ENCODE measurements at regions not wholly inside any gene's neighbourhood (a gene's known extent, or its start where the extent isn't known, plus 50 kb on each side); places are given as distances from the start of the nearest gene placed in this dataset.
"Not testable (repeated sequence)": the region's sequence is repeated elsewhere in the genome, so short reads cannot be mapped to it uniquely, and the experiment has no call there.

GRCh38 chr1:55443175-55443915 lies 228.2 kb upstream of the USP24 start:
- POLR2A ChIA-PET: no interaction called here
- intact Hi-C loops (cut with micrococcal nuclease): no loop called here
- Mint-ChIP-seq H3K4me3 (no peak overlapping the region), H3K4me1 (ENCODE audit: low read depth) (no peaks in the 10 kb centered on the region), H3K27me3 (peaks cover 1% of the 10 kb centered on the region), H3K9me3 (no peaks in the 10 kb centered on the region), H3K27ac (no peak overlapping the region), H3K36me3 (no peaks in the 10 kb centered on the region)
- DNase-seq: no peak
- CTCF ChIA-PET: no interaction called here

GRCh38 chr1:55441489-55441888 lies 226.3 kb upstream of the USP24 start:
- ChIA-PET POLR2A (no interaction called here), CTCF (no interaction called here)
- DNase-seq: no peak
- peaks cover under 1% of the 10 kb centered on the region for H3K9me3 Mint-ChIP-seq
- intact Hi-C loops (cut with micrococcal nuclease): no loop called here
- no peak overlapping the region for H3K27ac Mint-ChIP-seq
- H3K4me3 Mint-ChIP-seq: no peak overlapping the region
- H3K36me3 Mint-ChIP-seq: no peaks in the 10 kb centered on the region
- no peaks in the 10 kb centered on the region for H3K4me1 Mint-ChIP-seq (ENCODE audit: low read depth)
- H3K27me3 Mint-ChIP-seq: peaks cover 1% of the 10 kb centered on the region

- H3K4me1 Mint-ChIP-seq (ENCODE audit: low read depth): no peaks in the 10 kb centered on the region
- CTCF ChIA-PET: no interaction called here
- no peak overlapping the region for H3K27ac Mint-ChIP-seq
- POLR2A ChIA-PET: no interaction called here
- no peaks in the 10 kb centered on the region for H3K36me3 Mint-ChIP-seq
- intact Hi-C loops (cut with micrococcal nuclease): no loop called here
- peaks cover 1% of the 10 kb centered on the region for H3K27me3 Mint-ChIP-seq
- H3K4me3 Mint-ChIP-seq: no peak overlapping the region
- DNase-seq: no peak
- H3K9me3 Mint-ChIP-seq: peaks cover 15% of the 10 kb centered on the region
These were observed 222.5 kb upstream of the USP24 start for GRCh38 chr1:55437692-55438091.

- H3K9me3 Mint-ChIP-seq; intact Hi-C loops (cut with micrococcal nuclease); H3K36me3 Mint-ChIP-seq; POLR2A ChIA-PET; H3K27ac Mint-ChIP-seq; H3K4me3 Mint-ChIP-seq; H3K4me1 Mint-ChIP-seq (ENCODE audit: low read depth); DNase-seq; CTCF ChIA-PET: not testable (repeated sequence)
- peaks cover 12% of the 10 kb centered on the region for H3K27me3 Mint-ChIP-seq
These were observed 215.6 kb upstream of the USP24 start for GRCh38 chr1:55430720-55431119.

- peaks cover 12% of the 10 kb centered on the region for H3K27me3 Mint-ChIP-seq
- H3K4me3 Mint-ChIP-seq; POLR2A ChIA-PET; H3K4me1 Mint-ChIP-seq (ENCODE audit: low read depth); CTCF ChIA-PET; H3K9me3 Mint-ChIP-seq; H3K27ac Mint-ChIP-seq; DNase-seq; H3K36me3 Mint-ChIP-seq; intact Hi-C loops (cut with micrococcal nuclease): not testable (repeated sequence)
These were observed 215.0 kb upstream of the USP24 start for GRCh38 chr1:55430206-55430605.

GRCh38 chr1:55428944-55429931 lies 214.1 kb upstream of the USP24 start:
- DNase-seq: no peak
- Mint-ChIP-seq H3K9me3 (no peaks in the 10 kb centered on the region), H3K27me3 (peaks cover 12% of the 10 kb centered on the region), H3K36me3 (no peaks in the 10 kb centered on the region), H3K4me1 (ENCODE audit: low read depth) (no peaks in the 10 kb centered on the region), H3K4me3 (no peak overlapping the region), H3K27ac (no peak overlapping the region)
- POLR2A ChIA-PET: no interaction called here
- CTCF ChIA-PET: no interaction called here
- intact Hi-C loops (cut with micrococcal nuclease): no loop called here

GRCh38 chr1:55428231-55428630 lies 213.1 kb upstream of the USP24 start:
- Mint-ChIP-seq H3K9me3 (no peaks in the 10 kb centered on the region), H3K4me1 (ENCODE audit: low read depth) (no peaks in the 10 kb centered on the region), H3K27ac (no peak overlapping the region), H3K27me3 (peaks cover 15% of the 10 kb centered on the region), H3K36me3 (no peaks in the 10 kb centered on the region), H3K4me3 (no peak overlapping the region)
- intact Hi-C loops (cut with micrococcal nuclease): no loop called here
- ChIA-PET CTCF (no interaction called here), POLR2A (no interaction called here)
- DNase-seq: no peak

GRCh38 chr1:55427606-55428005 lies 212.4 kb upstream of the USP24 start:
- DNase-seq: no peak
- no peak overlapping the region for H3K4me3 Mint-ChIP-seq
- no peaks in the 10 kb centered on the region for H3K4me1 Mint-ChIP-seq (ENCODE audit: low read depth)
- H3K9me3 Mint-ChIP-seq: no peaks in the 10 kb centered on the region
- peaks cover 16% of the 10 kb centered on the region for H3K27me3 Mint-ChIP-seq
- H3K36me3 Mint-ChIP-seq: no peaks in the 10 kb centered on the region
- intact Hi-C loops (cut with micrococcal nuclease): no loop called here
- ChIA-PET POLR2A (no interaction called here), CTCF (no interaction called here)
- no peak overlapping the region for H3K27ac Mint-ChIP-seq

- no peaks in the 10 kb centered on the region for H3K9me3 Mint-ChIP-seq
- ChIA-PET CTCF (no interaction called here), POLR2A (no interaction called here)
- H3K4me3 Mint-ChIP-seq: no peak overlapping the region
- H3K27ac Mint-ChIP-seq: no peak overlapping the region
- H3K4me1 Mint-ChIP-seq (ENCODE audit: low read depth): no peaks in the 10 kb centered on the region
- H3K27me3 Mint-ChIP-seq: peaks cover 16% of the 10 kb centered on the region
- intact Hi-C loops (cut with micrococcal nuclease): no loop called here
- H3K36me3 Mint-ChIP-seq: no peaks in the 10 kb centered on the region
- DNase-seq: no peak
These were observed 211.5 kb upstream of the USP24 start for GRCh38 chr1:55426619-55427018.

- intact Hi-C loops (cut with micrococcal nuclease): no loop called here
- H3K36me3 Mint-ChIP-seq: no peaks in the 10 kb centered on the region
- ChIA-PET POLR2A (no interaction called here), CTCF (no interaction called here)
- no peak overlapping the region for H3K27ac Mint-ChIP-seq
- DNase-seq: no peak
- H3K27me3 Mint-ChIP-seq: peaks cover 14% of the 10 kb centered on the region
- H3K4me1 Mint-ChIP-seq (ENCODE audit: low read depth): no peaks in the 10 kb centered on the region
- H3K9me3 Mint-ChIP-seq: no peaks in the 10 kb centered on the region
- no peak overlapping the region for H3K4me3 Mint-ChIP-seq
These were observed 211.0 kb upstream of the USP24 start for GRCh38 chr1:55426156-55426555.

- CTCF ChIA-PET: no interaction called here
- POLR2A ChIA-PET: no interaction called here
- intact Hi-C loops (cut with micrococcal nuclease): no loop called here
- Mint-ChIP-seq H3K4me3 (no peak overlapping the region), H3K27ac (no peak overlapping the region), H3K4me1 (ENCODE audit: low read depth) (no peaks in the 10 kb centered on the region), H3K9me3 (no peaks in the 10 kb centered on the region), H3K27me3 (peaks cover 14% of the 10 kb centered on the region), H3K36me3 (no peaks in the 10 kb centered on the region)
- DNase-seq: no peak
These were observed 210.3 kb upstream of the USP24 start for GRCh38 chr1:55425310-55425930.

GRCh38 chr1:55423376-55423775 lies 208.2 kb upstream of the USP24 start:
- ChIA-PET CTCF (no interaction called here), POLR2A (no interaction called here)
- intact Hi-C loops (cut with micrococcal nuclease): no loop called here
- no peaks in the 10 kb centered on the region for H3K9me3 Mint-ChIP-seq
- no peaks in the 10 kb centered on the region for H3K4me1 Mint-ChIP-seq (ENCODE audit: low read depth)
- DNase-seq: no peak
- H3K36me3 Mint-ChIP-seq: no peaks in the 10 kb centered on the region
- peaks cover 5% of the 10 kb centered on the region for H3K27me3 Mint-ChIP-seq
- H3K4me3 Mint-ChIP-seq: no peak overlapping the region
- H3K27ac Mint-ChIP-seq: no peak overlapping the region

Measured in activated CD4-positive, alpha-beta memory T cell treated with anti-CD3 and anti-CD28 coated beads for 36 hours (primary cell).